ENCODE measurements at regions not wholly inside any gene's neighbourhood (a gene's known extent, or its start where the extent isn't known, plus 50 kb on each side); places are given as distances from the start of the nearest gene placed in this dataset.

DNA sequence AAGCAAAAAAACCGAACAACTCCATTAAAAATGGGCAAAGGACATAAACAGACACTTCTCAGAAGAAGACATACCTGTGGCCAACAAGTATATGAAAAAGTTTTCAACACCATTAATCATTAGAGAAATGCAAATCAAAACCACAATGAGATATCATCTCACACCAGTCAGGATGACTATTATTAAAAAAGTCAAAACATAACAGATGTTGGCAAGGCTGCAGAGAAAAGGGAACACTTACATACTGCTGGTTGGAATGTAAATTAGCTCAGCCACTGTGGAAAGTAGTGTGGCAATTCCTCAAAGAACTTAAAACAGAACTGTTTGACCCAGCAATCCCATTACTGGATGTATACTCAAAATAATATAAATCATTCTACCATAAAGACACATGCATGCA is 436.3 kb downstream of the KLHL13 start:
- intact Hi-C loops (cut with DNase I, micrococcal nuclease), result no loop called here
- Histone ChIP-seq H3K36me3 (ENCODE audit: insufficient read depth, low read length) (no peaks in the 10 kb centered on the region), H3K27ac (ENCODE audit: low read depth in 1 of 2, low read length in 2 of 2) (no peak overlapping the region), H3K9me3 (ENCODE audit: control insufficient read depth in 1 of 2, insufficient read depth in 1 of 2, low read length in 2 of 2) (no peaks in the 10 kb centered on the region), H3K4me3 (ENCODE audit: low read length) (no peak overlapping the region), H3K4me1 (ENCODE audit: insufficient read depth, low read length) (no peaks in the 10 kb centered on the region), H3K27me3 (ENCODE audit: control insufficient read depth in 1 of 2, insufficient read depth in 2 of 2, low read length in 2 of 2) (no peaks in the 10 kb centered on the region)
- no peak overlapping the region for H3K27ac Mint-ChIP-seq
- H3K4me3 Mint-ChIP-seq, result no peak overlapping the region
- DNase-seq, result no peak
- POLR2A ChIA-PET, result no interaction called here
- TF ChIP-seq, protein P1, sequence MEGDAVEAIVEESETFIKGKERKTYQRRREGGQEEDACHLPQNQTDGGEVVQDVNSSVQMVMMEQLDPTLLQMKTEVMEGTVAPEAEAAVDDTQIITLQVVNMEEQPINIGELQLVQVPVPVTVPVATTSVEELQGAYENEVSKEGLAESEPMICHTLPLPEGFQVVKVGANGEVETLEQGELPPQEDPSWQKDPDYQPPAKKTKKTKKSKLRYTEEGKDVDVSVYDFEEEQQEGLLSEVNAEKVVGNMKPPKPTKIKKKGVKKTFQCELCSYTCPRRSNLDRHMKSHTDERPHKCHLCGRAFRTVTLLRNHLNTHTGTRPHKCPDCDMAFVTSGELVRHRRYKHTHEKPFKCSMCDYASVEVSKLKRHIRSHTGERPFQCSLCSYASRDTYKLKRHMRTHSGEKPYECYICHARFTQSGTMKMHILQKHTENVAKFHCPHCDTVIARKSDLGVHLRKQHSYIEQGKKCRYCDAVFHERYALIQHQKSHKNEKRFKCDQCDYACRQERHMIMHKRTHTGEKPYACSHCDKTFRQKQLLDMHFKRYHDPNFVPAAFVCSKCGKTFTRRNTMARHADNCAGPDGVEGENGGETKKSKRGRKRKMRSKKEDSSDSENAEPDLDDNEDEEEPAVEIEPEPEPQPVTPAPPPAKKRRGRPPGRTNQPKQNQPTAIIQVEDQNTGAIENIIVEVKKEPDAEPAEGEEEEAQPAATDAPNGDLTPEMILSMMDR (IDR thresholded peaks at IDR 0.05), result no peak
- H3K27me3 Mint-ChIP-seq, result no peaks in the 10 kb centered on the region
- H3K9me3 Mint-ChIP-seq, result peaks cover 2% of the 10 kb centered on the region
- ATAC-seq (ENCODE audit: poor library complexity), result no peak
- CTCF ChIA-PET, result no interaction called here
- H3K36me3 Mint-ChIP-seq (ENCODE audit: low read depth), result no peaks in the 10 kb centered on the region
- H3K4me1 Mint-ChIP-seq (ENCODE audit: low read depth), result no peaks in the 10 kb centered on the region

DNA sequence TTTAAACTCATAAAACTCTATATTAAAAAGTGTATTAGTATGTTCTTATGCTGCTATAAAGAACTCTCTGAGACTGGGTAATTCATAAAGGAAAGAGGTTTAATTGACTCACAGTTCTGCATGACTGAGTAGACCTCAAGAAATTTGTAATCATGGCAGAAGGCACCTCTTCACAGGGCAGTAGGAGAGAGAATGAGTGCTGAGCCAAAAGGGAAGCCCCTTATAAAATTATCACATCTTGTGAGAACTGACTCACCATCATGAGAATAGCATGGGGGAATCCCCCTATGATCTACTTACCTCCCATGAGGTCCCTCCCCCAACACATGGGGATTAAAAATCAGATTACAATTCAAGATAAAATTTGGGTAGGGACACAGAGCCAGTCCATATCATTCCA is 463.2 kb downstream of the KLHL13 start:
- TF ChIP-seq, protein P1 (IDR thresholded peaks at IDR 0.05), result no peak
- Mint-ChIP-seq H3K4me1 (ENCODE audit: low read depth) (no peaks in the 10 kb centered on the region), H3K9me3 (peaks cover 4% of the 10 kb centered on the region), H3K4me3 (no peak overlapping the region), H3K36me3 (ENCODE audit: low read depth) (no peaks in the 10 kb centered on the region), H3K27me3 (no peaks in the 10 kb centered on the region), H3K27ac (no peak overlapping the region)
- Histone ChIP-seq H3K27me3 (ENCODE audit: control insufficient read depth in 1 of 2, insufficient read depth in 2 of 2, low read length in 2 of 2) (no peaks in the 10 kb centered on the region), H3K9me3 (ENCODE audit: control insufficient read depth in 1 of 2, insufficient read depth in 1 of 2, low read length in 2 of 2) (no peaks in the 10 kb centered on the region), H3K36me3 (ENCODE audit: insufficient read depth, low read length) (no peaks in the 10 kb centered on the region), H3K27ac (ENCODE audit: low read depth in 1 of 2, low read length in 2 of 2) (no peak overlapping the region), H3K4me1 (ENCODE audit: insufficient read depth, low read length) (no peaks in the 10 kb centered on the region), H3K4me3 (ENCODE audit: low read length) (no peak overlapping the region)
- CTCF ChIA-PET, result no interaction called here
- ATAC-seq (ENCODE audit: poor library complexity) (no peak), DNase-seq (no peak)
- intact Hi-C loops (cut with DNase I, micrococcal nuclease), result no loop called here
- POLR2A ChIA-PET, result no interaction called here

DNA sequence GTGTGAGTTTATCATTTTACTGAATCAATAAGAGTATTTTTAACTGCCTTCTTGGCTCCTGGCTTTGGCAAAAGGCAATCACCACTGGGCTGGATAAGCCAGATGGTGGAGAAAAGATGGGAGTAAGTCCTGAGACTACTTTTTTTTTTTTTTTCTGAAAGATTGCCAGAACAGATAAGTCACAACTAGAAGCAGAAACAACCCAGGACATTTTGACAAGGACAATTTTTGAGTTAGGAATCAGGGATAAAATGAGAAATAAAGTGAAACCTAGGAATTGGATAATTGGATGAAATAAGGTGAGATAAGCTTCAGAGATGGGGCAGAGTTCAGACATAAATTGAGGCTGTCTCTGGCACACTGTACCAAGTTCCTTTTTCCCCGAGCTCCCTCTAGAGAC is 471.0 kb downstream of the KLHL13 start:
- Mint-ChIP-seq H3K27me3 (no peaks in the 10 kb centered on the region), H3K9me3 (no peaks in the 10 kb centered on the region), H3K27ac (no peak overlapping the region), H3K4me3 (no peak overlapping the region), H3K4me1 (ENCODE audit: low read depth) (no peaks in the 10 kb centered on the region), H3K36me3 (ENCODE audit: low read depth) (no peaks in the 10 kb centered on the region)
- no peaks in the 10 kb centered on the region for H3K9me3 ChIP-seq (ENCODE audit: control insufficient read depth in 1 of 2, insufficient read depth in 1 of 2, low read length in 2 of 2)
- intact Hi-C loops (cut with DNase I, micrococcal nuclease), result no loop called here
- H3K4me1 ChIP-seq (ENCODE audit: insufficient read depth, low read length), result no peaks in the 10 kb centered on the region
- DNase-seq (no peak), ATAC-seq (ENCODE audit: poor library complexity) (no peak)
- H3K27ac ChIP-seq (ENCODE audit: low read depth in 1 of 2, low read length in 2 of 2), result no peak overlapping the region
- no peak overlapping the region for H3K4me3 ChIP-seq (ENCODE audit: low read length)
- no peaks in the 10 kb centered on the region for H3K27me3 ChIP-seq (ENCODE audit: control insufficient read depth in 1 of 2, insufficient read depth in 2 of 2, low read length in 2 of 2)
- ChIA-PET POLR2A (no interaction called here), CTCF (no interaction called here)
- no peaks in the 10 kb centered on the region for H3K36me3 ChIP-seq (ENCODE audit: insufficient read depth, low read length)
- TF ChIP-seq, protein P1 (IDR thresholded peaks at IDR 0.05), result no peak

All from CD4-positive, alpha-beta T cell (primary cell).